Testis (tissue), 2 donors: ENCODE measurements at regions not wholly inside any gene's neighbourhood (a gene's known extent, or its start where the extent isn't known, plus 50 kb on each side); places are given as distances from the start of the nearest gene placed in this dataset.

Experiments used
- DNase-seq: peaks from one replicate; pipeline ENCODE4 v3.0.0-alpha.2; 2019
- H3K27ac ChIP-seq, 2 donors: fragments of 200-600 bp; sonication (generic); one replicate each; pipeline ENCODE4 v1.5.1; 2019
- H3K27me3 ChIP-seq: fragments of 200-600 bp; sonication (generic); one replicate; pipeline ENCODE4 v1.5.1; 2019
- H3K36me3 ChIP-seq: fragments of 200-600 bp; sonication (generic); one replicate; pipeline ENCODE4 v1.5.1; 2017; ENCODE audit warnings: low read depth; ENCODE audit errors: missing control alignments
- H3K4me1 ChIP-seq: fragments of 200-600 bp; sonication (generic); one replicate; pipeline ENCODE4 v1.5.1; 2019
- H3K4me3 ChIP-seq, 2 donors: fragments of 200-600 bp; sonication (generic); one replicate each; pipeline ENCODE4 v1.5.1; 2017 to 2019
- H3K9me3 ChIP-seq: fragments of 200-600 bp; sonication (generic); one replicate; pipeline ENCODE4 v1.5.1; 2017
- POLR2A ChIP-seq: fragments of 450-650 bp; IDR thresholded peaks from one replicate; pipeline ENCODE4 v1.6.1; 2017; ENCODE audit warnings: antibody characterized with exemption, mild to moderate bottlenecking, moderate library complexity
- WGBS, 2 donors: methylation state at CpG; one replicate each; pipeline ENCODE4 v1.1.5; 2018; 5-methylcytosine and 5-hydroxymethylcytosine counted together
- intact Hi-C: fragments of 100-400 bp; cut with DNase I; formaldehyde crosslinking; loops from one replicate; pipeline ENCODE4 v1.15.1; 2023; ENCODE audit warnings: low total_unique reads
- TF ChIP-seq, protein P1 (sequence below), 3 experiments: fragments of 450-650 bp in 2 of 3; fragments of 200-600 bp in 1 of 3; sonication (generic) in 1 of 3; IDR thresholded peaks; one replicate each; pipeline ENCODE4 v1.5.1; 2016 to 2019; ENCODE audit warnings: antibody characterized with exemption in 3 of 3, mild to moderate bottlenecking in 2 of 3, moderate library complexity in 1 of 3

DNA sequence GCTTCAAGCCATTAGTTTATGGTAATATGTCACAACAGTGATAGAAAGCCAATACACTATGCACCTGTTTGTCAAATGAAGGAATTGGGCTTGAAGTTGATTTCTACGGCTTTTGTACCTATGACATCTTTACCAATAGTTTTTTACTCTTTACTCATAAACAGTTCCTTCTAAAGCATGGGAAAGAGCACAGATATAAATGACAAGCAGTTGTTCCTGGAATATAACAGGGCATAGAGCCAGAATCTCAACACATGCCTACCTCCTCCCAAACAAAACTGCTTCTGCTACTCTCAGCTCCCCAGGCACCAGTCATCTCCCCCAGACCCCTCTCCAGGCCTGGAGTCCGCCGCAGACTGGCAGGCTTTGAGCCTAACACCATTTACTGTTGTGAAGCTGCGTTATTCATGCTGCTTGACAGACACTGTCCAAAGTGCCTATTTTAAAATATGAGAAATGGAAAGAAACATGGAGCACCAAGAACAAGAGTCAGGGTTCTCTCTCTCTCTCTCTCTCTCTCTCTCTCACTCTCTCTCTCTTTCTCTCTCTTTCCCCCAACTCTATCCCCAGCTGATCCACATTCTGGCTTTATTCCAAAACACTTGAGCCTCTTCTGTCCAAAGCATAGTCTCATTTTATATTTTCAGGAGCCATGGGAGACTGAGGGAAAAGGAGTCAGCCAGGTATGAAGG is 111.6 kb downstream of the ADRB2 start:
- no peaks in the 10 kb centered on the region for H3K4me1 ChIP-seq
- no peaks in the 10 kb centered on the region for H3K36me3 ChIP-seq
- H3K4me3 ChIP-seq = no peak overlapping the region
- H3K27ac ChIP-seq = no peak overlapping the region
- no peak for DNase-seq
- no peaks in the 10 kb centered on the region for H3K27me3 ChIP-seq
- 86 to 98% methylated on average over 4 of the region's 4 CpGs for WGBS, 2 donors
- H3K9me3 ChIP-seq = no peaks in the 10 kb centered on the region
- TF ChIP-seq, protein P1, sequence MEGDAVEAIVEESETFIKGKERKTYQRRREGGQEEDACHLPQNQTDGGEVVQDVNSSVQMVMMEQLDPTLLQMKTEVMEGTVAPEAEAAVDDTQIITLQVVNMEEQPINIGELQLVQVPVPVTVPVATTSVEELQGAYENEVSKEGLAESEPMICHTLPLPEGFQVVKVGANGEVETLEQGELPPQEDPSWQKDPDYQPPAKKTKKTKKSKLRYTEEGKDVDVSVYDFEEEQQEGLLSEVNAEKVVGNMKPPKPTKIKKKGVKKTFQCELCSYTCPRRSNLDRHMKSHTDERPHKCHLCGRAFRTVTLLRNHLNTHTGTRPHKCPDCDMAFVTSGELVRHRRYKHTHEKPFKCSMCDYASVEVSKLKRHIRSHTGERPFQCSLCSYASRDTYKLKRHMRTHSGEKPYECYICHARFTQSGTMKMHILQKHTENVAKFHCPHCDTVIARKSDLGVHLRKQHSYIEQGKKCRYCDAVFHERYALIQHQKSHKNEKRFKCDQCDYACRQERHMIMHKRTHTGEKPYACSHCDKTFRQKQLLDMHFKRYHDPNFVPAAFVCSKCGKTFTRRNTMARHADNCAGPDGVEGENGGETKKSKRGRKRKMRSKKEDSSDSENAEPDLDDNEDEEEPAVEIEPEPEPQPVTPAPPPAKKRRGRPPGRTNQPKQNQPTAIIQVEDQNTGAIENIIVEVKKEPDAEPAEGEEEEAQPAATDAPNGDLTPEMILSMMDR (IDR thresholded peaks at IDR 0.05) = no peak
- TF ChIP-seq POLR2A = no peak
- intact Hi-C loops = no loop called here

DNA sequence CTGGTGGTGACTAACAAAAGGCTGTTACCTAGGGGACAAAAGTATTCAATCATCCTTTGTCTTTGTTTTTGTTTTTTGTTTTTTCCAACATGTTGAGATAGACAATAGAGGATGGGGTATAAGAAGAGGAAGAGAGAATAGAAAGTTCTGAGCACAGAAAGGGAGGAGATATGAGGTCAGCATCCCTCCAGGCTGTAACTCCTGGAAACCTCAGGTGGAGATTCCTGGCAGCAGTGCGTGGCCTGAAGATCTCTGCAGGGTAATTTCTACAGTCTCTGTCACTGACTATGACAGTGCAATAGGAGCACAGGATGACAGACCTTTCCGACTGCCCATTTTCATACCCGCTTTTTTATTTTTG is 112.1 kb downstream of the ADRB2 start:
- no peak for DNase-seq
- H3K36me3 ChIP-seq = no peaks in the 10 kb centered on the region
- TF ChIP-seq, protein P1 (IDR thresholded peaks at IDR 0.05) = no peak
- TF ChIP-seq POLR2A = no peak
- no peaks in the 10 kb centered on the region for H3K27me3 ChIP-seq
- no peak overlapping the region for H3K27ac ChIP-seq
- H3K4me3 ChIP-seq = no peak overlapping the region
- WGBS, 2 donors = 92 to 98% methylated on average over 3 of the region's 3 CpGs
- no peaks in the 10 kb centered on the region for H3K9me3 ChIP-seq
- intact Hi-C loops = no loop called here
- H3K4me1 ChIP-seq = no peaks in the 10 kb centered on the region

DNA sequence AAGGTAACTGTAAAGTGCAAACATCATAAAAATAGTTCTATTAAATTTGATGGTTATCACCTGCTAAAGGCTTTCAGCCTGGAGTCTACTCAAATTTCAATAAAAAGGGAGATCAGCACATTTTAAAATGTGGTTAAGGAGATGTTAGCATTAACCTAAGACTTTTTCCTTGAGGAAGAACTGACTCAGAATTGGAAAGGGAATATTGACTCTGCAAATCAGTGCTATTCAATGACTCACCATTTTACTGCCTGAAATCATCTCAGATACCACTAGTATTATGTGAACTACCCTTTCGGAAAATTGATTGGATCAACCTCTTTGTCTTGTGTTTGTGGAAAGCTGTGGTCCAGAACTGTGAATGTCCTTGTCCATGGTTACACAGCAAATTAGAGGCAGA is 113.3 kb downstream of the ADRB2 start:
- no peaks in the 10 kb centered on the region for H3K4me1 ChIP-seq
- no peak for DNase-seq
- H3K9me3 ChIP-seq = no peaks in the 10 kb centered on the region
- 91 to 96% methylated on average over 1 of the region's 1 CpG for WGBS, 2 donors
- no peak overlapping the region for H3K27ac ChIP-seq
- no peaks in the 10 kb centered on the region for H3K27me3 ChIP-seq
- H3K36me3 ChIP-seq = no peaks in the 10 kb centered on the region
- intact Hi-C loops = no loop called here
- TF ChIP-seq, protein P1 (IDR thresholded peaks at IDR 0.05) = no peak
- no peak for TF ChIP-seq POLR2A
- no peak overlapping the region for H3K4me3 ChIP-seq

DNA sequence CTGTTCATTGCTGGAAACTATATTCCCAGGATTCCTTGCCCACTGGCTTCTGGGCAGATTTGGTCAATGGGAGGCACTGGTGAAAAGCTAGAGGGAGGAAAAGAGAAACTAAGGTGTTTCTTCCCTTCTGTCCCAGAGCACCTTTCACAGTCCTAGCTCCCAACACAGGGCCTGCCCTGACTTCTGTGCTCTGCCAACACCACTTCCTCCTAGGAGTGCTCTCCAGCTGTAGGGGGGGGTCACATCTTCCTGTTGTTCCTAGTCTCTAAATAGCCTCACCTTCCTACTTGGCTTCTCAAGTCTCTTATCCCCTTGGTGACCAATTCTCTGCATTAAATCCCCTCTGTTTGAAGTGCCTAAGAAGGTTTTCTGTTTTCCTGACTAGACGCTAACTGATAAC is 115.4 kb downstream of the ADRB2 start:
- H3K36me3 ChIP-seq = no peaks in the 10 kb centered on the region
- TF ChIP-seq, protein P1 (IDR thresholded peaks at IDR 0.05) = no peak
- TF ChIP-seq POLR2A = no peak
- no peak overlapping the region for H3K4me3 ChIP-seq
- H3K4me1 ChIP-seq = no peaks in the 10 kb centered on the region
- H3K9me3 ChIP-seq = no peaks in the 10 kb centered on the region
- intact Hi-C loops = no loop called here
- no peaks in the 10 kb centered on the region for H3K27me3 ChIP-seq
- no peak for DNase-seq
- 0% methylated on average over 1 of the region's 1 CpG; no CpG with 5 or more reads in 1 of the 2 donors for WGBS, 2 donors
- no peak overlapping the region for H3K27ac ChIP-seq

DNA sequence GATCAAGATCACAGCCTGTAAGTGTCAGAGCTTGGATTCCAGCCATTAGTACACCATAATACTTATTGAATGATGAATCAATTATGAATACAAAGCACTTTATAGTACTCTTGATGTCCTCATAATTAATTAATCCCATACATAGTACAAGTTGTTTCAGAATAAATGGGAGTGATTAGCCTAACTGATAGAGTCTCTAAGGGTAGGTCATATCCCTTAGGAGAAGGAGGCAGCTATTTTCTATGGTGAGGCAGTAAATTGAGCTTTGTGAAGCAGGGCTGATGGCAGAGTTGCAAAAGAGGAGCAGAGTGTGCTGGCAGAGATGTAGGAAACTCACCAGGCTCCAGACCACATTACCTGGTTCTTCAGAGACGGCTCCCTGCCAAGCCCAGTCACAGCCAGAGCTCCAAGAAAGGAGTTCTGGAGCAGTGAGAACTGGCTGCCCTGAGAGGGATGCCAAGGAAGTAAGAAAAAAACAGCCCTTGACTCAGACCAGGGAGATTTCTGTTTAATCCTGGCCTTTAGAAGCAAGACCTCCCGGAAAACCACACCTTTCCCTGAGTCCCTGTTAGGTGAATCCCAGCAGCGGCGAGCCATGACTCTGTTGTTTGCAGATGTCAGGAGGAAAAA is 112.9 kb downstream of the SH3TC2 start:
- intact Hi-C loops = no loop called here
- no peaks in the 10 kb centered on the region for H3K36me3 ChIP-seq
- no peak overlapping the region for H3K27ac ChIP-seq
- no peaks in the 10 kb centered on the region for H3K27me3 ChIP-seq
- H3K9me3 ChIP-seq = no peaks in the 10 kb centered on the region
- no peaks in the 10 kb centered on the region for H3K4me1 ChIP-seq
- DNase-seq = no peak
- H3K4me3 ChIP-seq = no peak overlapping the region
- WGBS, 2 donors = 63 to 79% methylated on average over 4 of the region's 4 CpGs
- TF ChIP-seq, protein P1 (IDR thresholded peaks at IDR 0.05) = no peak
- TF ChIP-seq POLR2A = no peak
